GM19238 (cell line): ENCODE measurements at regions not wholly inside any gene's neighbourhood (a gene's known extent, or its start where the extent isn't known, plus 50 kb on each side); places are given as distances from the start of the nearest gene placed in this dataset.

Source experiments
- DNase-seq: peaks from one replicate; pipeline ENCODE4 v3.0.0; 2011; ENCODE audit warnings: low spot score; ENCODE audit not compliant: insufficient read length

GRCh38 chr1:90411185-90411584 is 305.9 kb downstream of the BARHL2 start:
- DNase-seq = no peak

GRCh38 chr1:90407737-90408136 is 309.4 kb downstream of the BARHL2 start:
- DNase-seq = no peak

GRCh38 chr1:90405726-90406125 is 311.4 kb downstream of the BARHL2 start:
- DNase-seq = no peak

- no peak for DNase-seq
Observed at GRCh38 chr1:90402893-90403849, 313.9 kb downstream of the BARHL2 start.

- DNase-seq = no peak
Observed at GRCh38 chr1:90400131-90400530, 317.0 kb downstream of the BARHL2 start.

GRCh38 chr1:90396917-90397316 is 320.2 kb downstream of the BARHL2 start:
- DNase-seq = no peak

- no peak for DNase-seq
Observed at GRCh38 chr1:90394247-90394646, 322.9 kb downstream of the BARHL2 start.

GRCh38 chr1:90393025-90393424 is 324.1 kb downstream of the BARHL2 start:
- DNase-seq = no peak

- no peak for DNase-seq
Observed at GRCh38 chr1:90391126-90391525, 326.0 kb downstream of the BARHL2 start.

- no peak for DNase-seq
Observed at GRCh38 chr1:90387805-90388204, 329.3 kb downstream of the BARHL2 start.

GRCh38 chr1:90386899-90387720 is 330.0 kb downstream of the BARHL2 start:
- DNase-seq = no peak

GRCh38 chr1:90384193-90384592 is 332.9 kb downstream of the BARHL2 start:
- DNase-seq = no peak

GRCh38 chr1:90382161-90382560 is 334.9 kb downstream of the BARHL2 start:
- DNase-seq = no peak

GRCh38 chr1:90381598-90381997 is 335.5 kb downstream of the BARHL2 start:
- DNase-seq = no peak

GRCh38 chr1:90371448-90371813 is 345.7 kb downstream of the BARHL2 start:
- DNase-seq = no peak

GRCh38 chr1:90370686-90371447 is 346.2 kb downstream of the BARHL2 start:
- no peak for DNase-seq

- DNase-seq = no peak
Observed at GRCh38 chr1:90362163-90362562, 354.9 kb downstream of the BARHL2 start.

- no peak for DNase-seq
Observed at GRCh38 chr1:90361026-90361425, 356.1 kb downstream of the BARHL2 start.

GRCh38 chr1:90359994-90360393 is 357.1 kb downstream of the BARHL2 start:
- no peak for DNase-seq

- DNase-seq = no peak
Observed at GRCh38 chr1:90358448-90358847, 358.7 kb downstream of the BARHL2 start.

GRCh38 chr1:90357995-90358394 is 359.1 kb downstream of the BARHL2 start:
- DNase-seq = no peak

- no peak for DNase-seq
Observed at GRCh38 chr1:90356991-90357390, 360.1 kb downstream of the BARHL2 start.
